IPS-NIHi7 (cell line): ENCODE measurements at regions not wholly inside any gene's neighbourhood (a gene's known extent, or its start where the extent isn't known, plus 50 kb on each side); places are given as distances from the start of the nearest gene placed in this dataset.

Experiments
- DNase-seq: peaks from one replicate; pipeline ENCODE4 v3.0.0; 2012; ENCODE audit warnings: mixed read lengths; ENCODE audit errors: extremely low spot score

DNA sequence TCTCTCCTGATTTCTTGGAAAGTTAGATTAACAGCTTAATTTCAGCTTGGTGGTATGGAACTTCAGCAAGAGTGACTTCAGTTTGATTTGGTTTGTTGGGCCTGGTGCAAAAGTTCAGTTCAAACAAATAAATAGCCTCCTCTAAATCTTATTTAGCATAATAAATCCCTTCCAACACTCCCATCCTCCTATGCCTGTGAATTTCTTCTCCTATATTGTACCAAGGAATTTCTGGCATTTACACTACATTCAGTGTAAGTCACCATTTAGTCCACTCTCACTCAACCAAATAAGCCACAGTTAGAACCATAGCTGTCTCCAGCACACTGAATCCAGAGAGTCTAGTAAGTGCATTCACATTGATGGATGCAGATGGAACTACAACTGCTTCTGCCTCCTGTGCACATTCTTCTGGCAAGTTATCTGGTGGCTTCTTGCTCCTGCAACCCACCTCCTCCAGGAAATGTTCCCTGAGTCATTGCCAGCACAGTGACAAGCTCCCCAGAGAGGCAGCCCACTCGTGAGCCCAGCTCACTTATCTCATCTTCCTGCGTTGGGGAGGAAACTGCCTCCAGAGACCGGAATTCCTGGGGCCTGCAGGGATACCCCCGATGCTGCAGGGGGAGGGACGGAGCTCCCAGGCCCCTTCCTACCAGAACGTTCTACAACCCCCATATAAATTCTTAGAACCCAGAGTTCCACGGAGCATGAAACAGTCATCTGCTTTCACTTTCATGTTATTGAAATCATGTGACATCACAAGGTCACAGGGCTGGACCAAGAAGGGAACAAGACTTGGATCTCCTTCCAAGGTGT is 318.3 kb downstream of the PHKB start:
- DNase-seq: no peak

DNA sequence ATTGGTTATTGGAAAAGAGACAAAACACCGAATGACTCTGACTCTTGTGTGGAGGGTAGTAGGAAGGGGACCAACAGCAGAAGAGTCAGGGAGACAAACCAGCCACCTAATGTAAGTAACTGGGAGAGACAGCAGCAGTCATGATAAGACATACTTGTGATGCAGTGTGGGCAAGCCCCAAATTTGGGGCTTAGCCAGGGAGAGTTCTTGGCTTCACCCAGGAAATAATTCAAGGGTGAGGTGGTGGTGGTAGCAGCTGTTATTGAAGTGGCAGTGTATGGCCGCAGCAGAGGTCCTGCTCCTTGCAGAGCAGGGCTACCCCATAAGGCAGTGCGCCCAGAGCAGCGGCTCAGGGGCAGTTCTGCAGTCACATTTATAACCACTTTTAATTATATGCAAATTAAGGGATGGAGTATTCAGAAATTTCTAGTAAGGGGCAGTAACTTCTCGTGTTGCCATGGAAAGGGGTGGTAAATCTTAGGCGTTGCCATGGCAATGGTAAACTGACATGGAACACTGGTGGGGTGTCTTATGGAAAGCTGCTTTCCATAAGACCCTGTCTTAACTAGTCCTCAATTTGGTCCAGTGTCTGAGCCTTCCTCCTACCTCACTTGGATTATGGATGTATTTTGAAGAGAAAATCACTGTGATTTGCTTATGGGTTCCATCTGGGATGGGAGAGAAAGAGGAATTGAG is 317.1 kb downstream of the PHKB start:
- no peak for DNase-seq

DNA sequence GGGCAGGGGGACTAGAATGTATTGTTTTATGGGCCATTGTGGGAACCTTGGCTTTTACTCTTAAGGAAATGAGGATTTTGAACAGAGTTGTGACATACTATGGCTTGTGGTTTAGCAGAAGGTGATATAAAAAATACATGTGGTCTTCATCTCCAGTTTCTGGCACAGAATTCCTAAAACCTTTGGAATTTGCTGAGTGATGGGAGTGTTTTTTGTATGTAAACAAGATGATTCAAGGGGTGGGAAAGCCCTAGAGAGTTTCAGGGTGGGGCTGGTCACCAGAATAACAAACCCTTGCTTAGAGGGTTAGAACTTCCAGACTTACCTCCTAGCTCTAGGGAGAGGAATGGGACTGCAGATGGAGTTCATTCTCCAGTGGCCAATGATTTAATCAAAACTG is 316.1 kb downstream of the PHKB start:
- no peak for DNase-seq

DNA sequence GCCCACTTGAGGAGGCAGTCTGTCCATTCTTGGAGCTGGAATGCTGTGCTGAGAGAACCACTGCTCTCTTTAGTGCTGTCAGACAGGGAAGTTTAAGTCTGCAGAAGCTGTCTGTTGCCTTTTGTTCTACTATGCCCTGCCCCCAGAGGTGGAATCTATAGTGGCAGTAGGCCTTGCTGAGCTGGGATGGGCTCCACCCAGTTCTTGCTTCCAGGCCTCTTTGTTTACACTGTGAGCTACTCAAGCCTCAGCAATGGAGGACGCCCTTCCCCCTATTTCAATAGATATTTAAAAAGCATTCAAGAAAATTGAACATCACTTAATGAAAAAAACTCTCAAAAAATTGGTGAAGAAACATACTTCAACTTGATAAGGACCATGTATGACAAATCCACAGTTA is 313.5 kb downstream of the PHKB start:
- DNase-seq: no peak

DNA sequence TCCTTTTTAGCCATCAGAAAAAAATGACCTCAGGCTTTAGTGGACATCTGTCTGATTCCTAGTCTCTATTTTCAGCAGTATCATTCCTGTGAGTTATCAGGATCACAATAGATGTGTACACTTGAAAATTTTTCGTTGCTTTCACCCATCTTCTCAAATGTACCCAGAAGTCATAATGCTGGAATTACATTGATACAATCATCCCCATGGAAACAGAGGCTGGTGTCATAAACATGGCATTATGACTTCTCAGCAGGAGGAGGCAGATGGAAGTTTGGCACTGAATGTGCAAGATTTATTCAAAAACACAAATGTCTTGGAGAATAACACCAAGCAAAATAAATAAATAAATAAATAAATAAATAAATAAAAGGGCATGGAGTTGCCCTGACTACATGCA is 292.5 kb downstream of the PHKB start:
- DNase-seq: no peak
